HG03378 (cell line): ENCODE measurements at regions not wholly inside any gene's neighbourhood (a gene's known extent, or its start where the extent isn't known, plus 50 kb on each side); places are given as distances from the start of the nearest gene placed in this dataset.

Experiments used
- ATAC-seq: cut with Tn5 transposase; IDR thresholded peaks from one replicate; pipeline ENCODE4 v1.9.1; 2021; ENCODE audit warnings: mild to moderate bottlenecking, moderate library complexity; ENCODE audit not compliant: unreplicated experiment

- ATAC-seq, result no peak
These were observed 51.6 kb upstream of the POU3F2 start for GRCh38 chr6:98782772-98783171.

DNA sequence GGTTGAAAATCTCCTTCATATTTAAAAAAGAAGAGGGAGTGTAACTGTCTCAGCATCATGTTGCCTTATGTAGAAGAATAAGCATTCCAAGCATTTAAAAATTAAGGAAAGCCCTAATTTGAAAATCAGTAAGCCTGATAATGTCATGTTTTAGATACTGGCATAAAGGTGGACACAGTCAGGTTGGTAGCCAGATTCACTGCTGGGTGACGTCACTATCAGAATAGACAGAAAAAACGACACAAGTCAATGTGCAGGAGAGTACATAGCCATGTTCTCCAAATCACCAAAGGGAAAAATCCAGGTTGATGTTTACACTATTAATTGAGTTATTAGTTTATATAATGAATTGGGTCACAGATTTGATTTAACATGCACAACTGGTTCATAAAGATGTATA is 50.8 kb upstream of the POU3F2 start:
- no peak for ATAC-seq
